ENCODE measurements at regions not wholly inside any gene's neighbourhood (a gene's known extent, or its start where the extent isn't known, plus 50 kb on each side); places are given as distances from the start of the nearest gene placed in this dataset.

GRCh38 chr5:61904730-61905129, 401.3 kb upstream of the KIF2A start:
- DNase-seq (ENCODE audit: low spot score), result no peak

- DNase-seq (ENCODE audit: low spot score), result peak; percentile 31
Observed at GRCh38 chr5:61905613-61906012, 400.4 kb upstream of the KIF2A start.

GRCh38 chr5:61906820-61907219, 399.2 kb upstream of the KIF2A start:
- no peak for DNase-seq (ENCODE audit: low spot score)

- DNase-seq (ENCODE audit: low spot score), result no peak
Observed at GRCh38 chr5:61907995-61908394, 398.0 kb upstream of the KIF2A start.

GRCh38 chr5:61910771-61911170, 395.2 kb upstream of the KIF2A start:
- no peak for DNase-seq (ENCODE audit: low spot score)

GRCh38 chr5:61912559-61912958, 393.4 kb upstream of the KIF2A start:
- no peak for DNase-seq (ENCODE audit: low spot score)

GRCh38 chr5:61915646-61916045, 390.4 kb upstream of the KIF2A start:
- no peak for DNase-seq (ENCODE audit: low spot score)

GRCh38 chr5:61916621-61917620, 389.1 kb upstream of the KIF2A start:
- no peak for DNase-seq (ENCODE audit: low spot score)

- no peak for DNase-seq (ENCODE audit: low spot score)
Observed at GRCh38 chr5:61918611-61919010, 387.4 kb upstream of the KIF2A start.

GRCh38 chr5:61919920-61920319, 386.1 kb upstream of the KIF2A start:
- no peak for DNase-seq (ENCODE audit: low spot score)

GRCh38 chr5:61924251-61924650, 381.8 kb upstream of the KIF2A start:
- no peak for DNase-seq (ENCODE audit: low spot score)

- no peak for DNase-seq (ENCODE audit: low spot score)
Observed at GRCh38 chr5:61926911-61927310, 379.1 kb upstream of the KIF2A start.

- DNase-seq (ENCODE audit: low spot score), result no peak
Observed at GRCh38 chr5:61931236-61931635, 374.8 kb upstream of the KIF2A start.

- DNase-seq (ENCODE audit: low spot score), result peak; percentile 60
Observed at GRCh38 chr5:61933787-61934626, 372.0 kb upstream of the KIF2A start.

- no peak for DNase-seq (ENCODE audit: low spot score)
Observed at GRCh38 chr5:61941637-61942036, 364.4 kb upstream of the KIF2A start.

- no peak for DNase-seq (ENCODE audit: low spot score)
Observed at GRCh38 chr5:61942462-61943049, 363.4 kb upstream of the KIF2A start.

GRCh38 chr5:61943713-61944112, 362.3 kb upstream of the KIF2A start:
- DNase-seq (ENCODE audit: low spot score), result no peak

GRCh38 chr5:61948151-61948550, 357.9 kb upstream of the KIF2A start:
- DNase-seq (ENCODE audit: low spot score), result no peak

- DNase-seq (ENCODE audit: low spot score), result no peak
Observed at GRCh38 chr5:61949054-61949678, 356.8 kb upstream of the KIF2A start.

- DNase-seq (ENCODE audit: low spot score), result no peak
Observed at GRCh38 chr5:61949679-61950435, 356.1 kb upstream of the KIF2A start.

- DNase-seq (ENCODE audit: low spot score), result no peak
Observed at GRCh38 chr5:61951295-61951694, 354.7 kb upstream of the KIF2A start.
